CD4-positive, alpha-beta T cell treated with Interleukin-21 for 1 hour (primary cell): ENCODE measurements at regions not wholly inside any gene's neighbourhood (a gene's known extent, or its start where the extent isn't known, plus 50 kb on each side); places are given as distances from the start of the nearest gene placed in this dataset.
"Not testable (repeated sequence)": the region's sequence is repeated elsewhere in the genome, so short reads cannot be mapped to it uniquely, and the experiment has no call there.

Experiments used
- DNase-seq: peaks from one replicate; pipeline ENCODE4 v3.0.0-alpha.2; 2020

DNA sequence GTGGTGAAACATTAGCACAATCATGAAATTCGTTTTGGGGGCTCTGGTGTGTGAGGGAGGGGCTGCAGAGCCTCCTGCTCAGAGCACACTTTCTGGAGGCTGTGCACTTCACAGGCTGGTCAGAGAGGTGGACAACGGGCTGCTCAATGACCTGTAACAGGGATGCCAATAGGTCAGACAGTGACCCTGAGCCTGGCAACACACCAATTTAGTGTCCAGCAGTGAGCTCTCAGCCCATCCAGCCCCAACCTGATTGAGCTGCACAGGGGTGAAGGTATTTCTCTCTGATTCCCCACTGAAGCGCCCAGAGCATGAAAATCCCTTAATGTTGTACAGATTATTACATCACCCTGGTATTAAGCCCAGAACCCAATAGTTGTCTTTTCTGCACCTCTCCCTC is 191.3 kb upstream of the ZNF32 start:
- no peak for DNase-seq

DNA sequence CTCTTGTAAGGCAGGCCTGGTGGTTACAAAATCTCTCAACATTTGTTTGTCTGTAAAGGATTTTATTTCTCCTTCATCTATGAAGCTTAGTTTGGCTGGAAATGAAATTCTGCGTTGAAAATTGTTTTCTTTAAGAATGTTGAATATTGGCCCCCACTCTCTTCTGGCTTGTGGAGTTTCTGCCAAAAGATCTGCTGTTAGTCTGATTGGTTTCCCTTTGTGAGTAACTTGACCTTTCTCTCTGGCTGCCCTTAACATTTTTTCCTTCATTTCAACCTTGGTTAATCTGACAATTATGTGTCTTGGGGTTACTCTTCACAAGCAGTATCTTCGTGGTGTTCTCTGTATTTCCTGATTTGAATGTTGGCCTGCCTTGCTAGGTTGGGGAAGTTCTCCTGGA is 186.1 kb upstream of the ZNF32 start:
- DNase-seq: not testable (repeated sequence)

GRCh38 chr10:43827853-43828252 is 179.2 kb upstream of the ZNF32 start:
- no peak for DNase-seq

DNA sequence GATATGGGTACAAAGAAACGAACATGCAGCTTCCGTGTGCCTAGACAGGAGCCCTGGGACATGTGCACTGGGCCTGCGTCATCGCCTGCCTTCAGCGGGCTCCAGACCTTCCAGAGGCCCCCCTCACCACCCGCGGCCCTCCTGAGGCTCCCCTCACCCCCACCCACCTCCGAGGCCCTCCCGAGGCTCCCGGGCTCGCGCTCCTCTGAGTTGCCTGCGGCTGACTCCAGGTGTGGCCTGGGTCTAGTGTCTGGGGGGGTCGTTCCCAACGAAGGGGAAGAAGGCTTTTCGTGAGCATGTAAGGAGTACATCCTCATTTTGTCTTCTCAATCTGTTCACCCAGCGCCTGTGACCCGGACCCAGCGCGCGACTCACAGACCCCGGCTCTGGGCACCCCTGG is 177.3 kb upstream of the ZNF32 start:
- DNase-seq: no peak

GRCh38 chr10:43825421-43825820 is 176.7 kb upstream of the ZNF32 start:
- DNase-seq: no peak

DNA sequence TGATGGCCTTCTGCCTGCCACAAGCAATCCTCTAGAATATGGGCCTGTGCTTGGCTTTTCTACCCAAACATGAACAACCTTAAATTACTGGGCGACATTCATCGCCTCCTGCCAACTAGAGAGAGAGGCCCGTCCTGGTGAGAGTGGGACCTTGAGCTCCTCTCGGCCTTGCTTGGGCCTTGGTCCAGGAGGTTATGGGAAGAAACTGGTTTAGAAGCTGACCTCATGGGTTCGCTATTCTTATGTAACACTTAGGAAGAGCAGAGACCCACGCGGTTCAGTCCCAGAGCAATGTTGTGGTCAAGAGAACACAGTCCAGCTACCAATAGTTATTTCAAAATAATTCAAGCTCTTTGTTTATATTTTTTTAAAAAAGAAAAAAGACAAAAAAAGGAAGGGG is 176.3 kb upstream of the ZNF32 start:
- no peak for DNase-seq

DNA sequence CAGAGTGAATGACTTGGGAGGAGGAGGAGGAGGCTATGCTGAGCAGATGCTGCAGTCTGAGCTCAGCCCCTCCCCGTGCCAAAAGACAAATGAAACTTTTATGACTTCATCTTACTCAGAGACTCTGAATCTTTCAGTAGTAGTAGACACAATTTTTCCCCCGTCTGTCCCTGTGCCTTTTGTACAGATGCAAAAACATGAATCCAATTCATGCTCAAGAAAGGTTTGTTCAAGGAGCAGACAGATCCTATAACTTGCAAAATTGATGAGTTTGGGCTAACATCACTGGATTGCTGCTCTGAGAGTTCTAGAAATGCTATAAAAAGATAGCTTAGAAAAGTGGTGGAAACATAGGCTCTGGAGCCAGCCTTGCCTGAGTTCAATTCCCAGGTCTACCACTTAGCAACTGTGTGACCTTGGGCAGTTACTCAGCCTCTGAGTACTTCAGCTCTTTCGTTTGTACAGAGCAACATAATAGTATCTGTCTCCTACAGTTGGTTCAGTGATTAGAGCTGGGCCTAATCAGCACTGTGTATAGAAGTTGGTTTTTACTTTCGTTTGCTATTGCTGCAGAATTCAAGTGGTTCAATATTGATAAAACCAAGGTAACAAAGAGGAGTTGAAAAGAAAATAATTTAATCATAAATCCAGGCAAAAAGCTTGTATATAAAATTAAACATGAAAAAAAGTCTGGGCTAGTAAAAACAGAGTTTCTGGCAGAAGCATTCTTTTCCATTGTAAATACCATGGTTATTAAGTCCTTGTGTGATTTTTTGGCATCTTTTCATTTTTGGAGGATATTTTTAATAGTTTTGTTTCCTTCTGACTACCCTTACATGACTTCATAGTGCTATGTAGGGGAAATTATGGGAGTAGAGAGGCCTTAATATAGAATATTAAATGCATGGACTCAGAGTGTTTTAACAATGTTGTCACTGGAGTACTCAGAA is 174.2 kb upstream of the ZNF32 start:
- no peak for DNase-seq

GRCh38 chr10:43821103-43821502 is 172.4 kb upstream of the ZNF32 start:
- no peak for DNase-seq

DNA sequence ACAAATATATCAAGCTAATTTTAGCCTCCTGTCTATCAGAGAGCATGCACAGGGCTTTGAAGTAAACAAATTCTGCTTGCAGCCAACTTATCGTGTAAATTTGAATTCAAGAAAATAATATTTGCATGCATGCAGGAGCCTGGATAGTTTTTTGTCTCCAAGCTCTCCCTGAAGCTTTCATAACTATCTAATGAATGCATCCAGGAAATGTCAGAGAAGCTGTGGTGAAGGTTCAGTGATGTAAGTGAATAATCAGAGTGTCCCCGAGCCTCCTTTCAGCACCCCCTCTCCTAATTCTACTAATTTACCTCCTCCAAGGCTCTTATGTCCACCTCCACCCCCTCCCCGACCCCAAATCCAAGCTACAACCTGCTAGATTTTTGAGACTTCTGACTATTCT is 172.0 kb upstream of the ZNF32 start:
- DNase-seq: no peak

GRCh38 chr10:43819464-43820230 is 171.0 kb upstream of the ZNF32 start:
- DNase-seq: no peak

GRCh38 chr10:43818687-43819086 is 170.0 kb upstream of the ZNF32 start:
- DNase-seq: no peak

- DNase-seq: no peak
Observed at GRCh38 chr10:43817368-43817767, 168.7 kb upstream of the ZNF32 start.

GRCh38 chr10:43816351-43817321 is 168.0 kb upstream of the ZNF32 start:
- peak; percentile 74 for DNase-seq

GRCh38 chr10:43815181-43815885 is 166.7 kb upstream of the ZNF32 start:
- DNase-seq: no peak

DNA sequence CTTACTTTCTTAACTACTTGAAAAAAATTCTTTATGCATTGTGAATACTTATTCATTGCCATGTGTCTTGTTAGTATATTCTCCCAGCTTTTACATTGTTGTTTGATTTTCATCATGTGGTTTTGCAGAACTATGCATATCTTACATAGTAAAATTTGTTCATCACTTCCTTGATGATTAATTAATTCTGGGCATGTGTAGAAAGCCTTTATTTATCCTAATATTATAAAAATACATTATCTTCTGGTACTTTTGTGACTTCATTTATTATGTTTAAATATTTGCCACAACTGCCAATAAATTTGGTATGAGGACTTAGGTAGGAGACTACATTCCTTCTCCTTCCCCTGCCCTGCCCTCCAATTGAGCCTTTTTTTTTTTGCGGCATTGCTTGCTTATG is 166.0 kb upstream of the ZNF32 start:
- DNase-seq: no peak

DNA sequence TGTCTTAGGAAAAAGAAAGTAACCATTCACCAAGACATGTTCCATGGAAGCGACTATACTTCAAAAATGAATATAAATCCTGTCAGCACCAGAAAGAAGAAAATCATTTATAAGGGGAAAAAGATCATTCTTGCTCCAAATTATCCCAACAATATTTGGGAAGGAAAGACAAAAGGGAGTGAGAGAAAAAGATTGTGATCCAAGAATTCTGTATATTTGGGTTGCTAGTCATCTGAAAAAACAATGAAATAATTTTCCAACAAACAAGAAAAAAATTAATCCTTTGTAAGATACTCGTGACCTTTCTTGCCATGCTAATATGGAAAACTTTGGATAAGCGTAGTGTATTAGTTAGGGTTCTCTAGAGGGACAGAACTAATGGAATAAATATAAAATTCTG is 163.2 kb upstream of the ZNF32 start:
- no peak for DNase-seq

DNA sequence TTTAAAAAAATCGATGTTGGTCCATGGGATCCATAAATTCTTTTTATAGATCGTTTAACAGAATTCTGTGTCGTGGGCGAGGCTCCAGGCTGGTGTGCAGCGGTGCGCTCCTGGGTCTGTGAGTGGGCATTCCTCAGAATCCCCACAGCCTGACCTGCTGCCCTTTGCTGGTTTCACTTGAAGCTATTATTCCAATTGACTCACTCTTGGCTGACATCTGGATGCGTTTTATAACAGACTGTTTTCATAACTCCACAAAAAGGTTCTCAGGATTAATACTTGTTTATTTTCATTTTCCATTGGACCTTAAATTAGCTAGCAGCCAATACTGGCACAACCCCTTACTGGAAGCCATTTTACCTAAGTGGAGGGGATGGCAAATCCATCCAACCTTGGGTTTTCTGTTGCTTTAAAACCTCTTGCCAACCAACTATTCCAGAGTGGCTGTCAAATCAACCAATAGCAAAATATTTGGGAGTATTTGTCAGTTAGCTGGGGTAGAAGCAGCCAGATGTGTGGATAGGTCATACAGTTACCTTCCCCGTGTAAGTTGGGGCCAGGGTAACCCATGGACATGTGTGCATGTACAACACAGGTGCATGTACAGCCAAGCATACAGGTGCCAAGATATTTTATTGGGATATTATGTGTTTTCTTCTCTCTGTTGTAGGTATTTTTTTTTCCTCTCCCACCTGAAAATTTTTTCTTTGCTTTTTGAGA is 160.7 kb upstream of the ZNF32 start:
- DNase-seq: no peak

DNA sequence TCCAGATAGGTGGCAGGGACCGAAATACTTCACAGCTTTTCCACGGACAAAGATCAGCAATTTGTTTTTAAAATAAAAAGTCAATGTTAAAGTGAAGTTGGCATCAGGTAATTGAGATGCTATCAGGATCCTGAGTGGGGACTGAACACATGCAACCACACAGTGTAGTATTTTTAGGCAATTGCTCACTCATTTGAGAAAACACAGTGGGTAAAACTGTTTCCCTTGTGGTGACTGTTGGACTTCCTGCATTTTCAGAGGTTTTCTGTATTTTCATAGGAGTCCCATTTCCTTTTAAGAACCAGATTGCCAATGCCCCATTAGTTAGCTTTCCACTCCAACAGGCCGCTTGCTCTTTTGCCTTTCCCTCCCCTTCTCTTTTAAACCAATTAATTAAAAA is 159.5 kb upstream of the ZNF32 start:
- DNase-seq: peak; percentile 1

GRCh38 chr10:43806831-43807640 is 158.4 kb upstream of the ZNF32 start:
- DNase-seq: no peak

- no peak for DNase-seq
Observed at GRCh38 chr10:43803791-43804190, 155.1 kb upstream of the ZNF32 start.
